ENCODE measurements at regions not wholly inside any gene's neighbourhood (a gene's known extent, or its start where the extent isn't known, plus 50 kb on each side); places are given as distances from the start of the nearest gene placed in this dataset.

DNA sequence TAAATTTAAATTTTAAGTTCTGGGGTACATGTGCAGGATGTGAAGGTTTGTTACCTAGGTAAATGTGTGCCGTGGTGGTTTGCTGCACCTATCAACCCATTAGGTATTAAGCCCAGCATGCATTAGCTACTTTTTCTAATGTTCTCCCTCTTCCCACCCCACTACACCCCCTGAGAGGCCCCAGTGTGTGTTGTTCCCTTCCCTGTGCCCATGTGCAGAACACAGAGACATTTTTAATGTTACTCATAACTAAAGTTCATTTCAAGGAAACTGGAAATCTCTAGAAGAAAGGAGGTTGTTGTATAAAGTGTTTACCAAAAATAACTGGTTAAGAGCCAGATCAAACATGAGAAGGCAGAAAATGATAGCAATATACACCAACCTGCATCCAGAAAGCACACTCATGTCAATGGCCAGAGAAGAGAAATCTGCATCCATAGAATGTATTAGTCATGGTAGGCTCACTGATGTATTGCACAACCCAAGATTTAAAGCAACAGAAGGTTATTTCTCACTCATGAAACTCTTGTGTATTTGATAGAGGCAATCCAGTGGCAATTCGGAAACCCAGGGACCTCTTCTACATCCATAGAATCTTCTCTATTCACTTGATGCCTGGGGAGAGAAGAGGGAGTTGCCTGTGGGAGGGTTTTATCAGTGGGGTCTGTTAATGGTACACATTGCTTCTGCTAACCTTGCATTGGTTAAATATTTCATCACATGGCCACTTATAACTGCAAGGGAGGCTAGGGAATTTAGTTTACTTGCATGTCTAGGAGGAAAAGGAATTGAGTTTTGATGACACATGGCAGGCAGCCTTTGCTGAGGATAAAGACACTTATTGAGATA is 321.9 kb upstream of the RASGRP1 start:
- WGBS, 2 donors (ENCODE audit: extremely low coverage in 2 of 2, insufficient read length in 2 of 2, insufficient replicate concordance in 1 of 2) = no CpG with 5 or more reads among the region's 2 CpGs
- no peak for DNase-seq (ENCODE audit: low spot score)
- H3K18ac ChIP-seq (ENCODE audit: low read length) = no peak overlapping the region
- no peak overlapping the region for H3K23ac ChIP-seq (ENCODE audit: low read depth, low read length, poor library complexity)
- H3K4me2 ChIP-seq (ENCODE audit: insufficient read depth, low read length, poor library complexity, severe bottlenecking) = no peak overlapping the region
- H3K36me3 ChIP-seq (replicated peaks in 1 of 2; ENCODE audit: control insufficient read depth in 2 of 2, insufficient read depth in 2 of 2, low read length in 2 of 2) = no peaks in the 10 kb centered on the region
- H4K8ac ChIP-seq (ENCODE audit: low read depth, low read length) = no peak overlapping the region
- no peaks in the 10 kb centered on the region for H3K4me1 ChIP-seq (ENCODE audit: control insufficient read depth in 2 of 2, insufficient read depth in 1 of 2, low read depth in 1 of 2, low read length in 2 of 2)
- no peaks in the 10 kb centered on the region for H3K79me1 ChIP-seq (ENCODE audit: low read depth, low read length)
- H3K9me3 ChIP-seq (replicated peaks in 1 of 2; ENCODE audit: control insufficient read depth in 2 of 2, insufficient read depth in 1 of 2, low read depth in 1 of 2, low read length in 2 of 2) = no peaks in the 10 kb centered on the region
- H3K27me3 ChIP-seq (ENCODE audit: control insufficient read depth in 3 of 3, insufficient read depth in 3 of 3, low read depth in 1 of 3, low read length in 3 of 3) = no peaks in the 10 kb centered on the region
- H3K9ac ChIP-seq (ENCODE audit: low read depth, low read length, poor library complexity) = no peak overlapping the region
- no peak overlapping the region for H2BK15ac ChIP-seq (ENCODE audit: low read length)
- H2BK12ac ChIP-seq (ENCODE audit: low read length) = no peak overlapping the region
- H2BK120ac ChIP-seq (ENCODE audit: low read depth, low read length) = no peak overlapping the region
- H2AFZ ChIP-seq (ENCODE audit: low read length) = no peak overlapping the region
- no peak overlapping the region for H3K4ac ChIP-seq (ENCODE audit: low read length)
- no peak overlapping the region for H2BK5ac ChIP-seq (ENCODE audit: low read length)
- H2AK5ac ChIP-seq (ENCODE audit: low read depth, low read length) = no peak overlapping the region
- no peak overlapping the region for H3K27ac ChIP-seq (replicated peaks; ENCODE audit: low read length)
- no peak overlapping the region for H3K4me3 ChIP-seq (ENCODE audit: low read length in 2 of 2)
- H3K14ac ChIP-seq (ENCODE audit: low read length) = no peak overlapping the region
- no peak overlapping the region for H4K91ac ChIP-seq (ENCODE audit: low read depth, low read length, poor library complexity)

DNA sequence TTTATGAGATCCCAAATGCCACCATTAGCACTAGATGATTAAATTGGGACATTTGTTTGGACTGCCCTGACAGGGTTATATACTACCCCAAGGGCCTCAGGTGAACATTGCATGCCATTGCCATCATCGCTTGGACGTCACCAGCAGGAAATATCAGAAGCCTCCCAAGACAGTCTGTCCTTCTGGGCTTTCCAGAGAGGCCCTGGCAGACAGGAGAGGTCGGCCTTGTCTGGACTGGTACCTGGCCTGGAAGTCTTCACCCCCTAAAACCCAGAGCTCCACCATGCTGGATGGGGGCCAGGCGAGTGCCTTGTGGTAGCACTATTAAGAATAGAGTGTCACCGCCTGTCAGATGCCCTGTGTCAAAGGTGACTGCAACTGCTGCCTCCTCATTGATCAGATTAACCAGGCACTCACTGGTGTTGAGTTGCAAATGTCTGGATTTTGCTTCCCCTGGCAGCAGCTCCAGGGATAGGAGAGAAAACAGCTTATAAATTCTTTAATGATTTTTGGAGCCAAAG is 324.1 kb upstream of the RASGRP1 start:
- no peak overlapping the region for H3K4me3 ChIP-seq (ENCODE audit: low read length in 2 of 2)
- H3K27me3 ChIP-seq (ENCODE audit: control insufficient read depth in 3 of 3, insufficient read depth in 3 of 3, low read depth in 1 of 3, low read length in 3 of 3) = no peaks in the 10 kb centered on the region
- H2AK5ac ChIP-seq (ENCODE audit: low read depth, low read length) = no peak overlapping the region
- H3K9ac ChIP-seq (ENCODE audit: low read depth, low read length, poor library complexity) = no peak overlapping the region
- H2BK120ac ChIP-seq (ENCODE audit: low read depth, low read length) = no peak overlapping the region
- no peak overlapping the region for H4K91ac ChIP-seq (ENCODE audit: low read depth, low read length, poor library complexity)
- H3K79me1 ChIP-seq (ENCODE audit: low read depth, low read length) = no peaks in the 10 kb centered on the region
- H3K4me1 ChIP-seq (ENCODE audit: control insufficient read depth in 2 of 2, insufficient read depth in 1 of 2, low read depth in 1 of 2, low read length in 2 of 2) = no peaks in the 10 kb centered on the region
- H3K18ac ChIP-seq (ENCODE audit: low read length) = no peak overlapping the region
- H3K14ac ChIP-seq (ENCODE audit: low read length) = no peak overlapping the region
- WGBS, 2 donors (ENCODE audit: extremely low coverage in 2 of 2, insufficient read length in 2 of 2, insufficient replicate concordance in 1 of 2) = no CpG with 5 or more reads among the region's 5 CpGs
- no peak for DNase-seq (ENCODE audit: low spot score)
- no peak overlapping the region for H2AFZ ChIP-seq (ENCODE audit: low read length)
- no peaks in the 10 kb centered on the region for H3K36me3 ChIP-seq (replicated peaks in 1 of 2; ENCODE audit: control insufficient read depth in 2 of 2, insufficient read depth in 2 of 2, low read length in 2 of 2)
- H2BK12ac ChIP-seq (ENCODE audit: low read length) = no peak overlapping the region
- H3K4me2 ChIP-seq (ENCODE audit: insufficient read depth, low read length, poor library complexity, severe bottlenecking) = no peak overlapping the region
- H3K9me3 ChIP-seq (replicated peaks in 1 of 2; ENCODE audit: control insufficient read depth in 2 of 2, insufficient read depth in 1 of 2, low read depth in 1 of 2, low read length in 2 of 2) = no peaks in the 10 kb centered on the region
- no peak overlapping the region for H2BK5ac ChIP-seq (ENCODE audit: low read length)
- no peak overlapping the region for H3K4ac ChIP-seq (ENCODE audit: low read length)
- no peak overlapping the region for H3K23ac ChIP-seq (ENCODE audit: low read depth, low read length, poor library complexity)
- H3K27ac ChIP-seq (replicated peaks; ENCODE audit: low read length) = no peak overlapping the region
- no peak overlapping the region for H2BK15ac ChIP-seq (ENCODE audit: low read length)
- H4K8ac ChIP-seq (ENCODE audit: low read depth, low read length) = no peak overlapping the region

DNA sequence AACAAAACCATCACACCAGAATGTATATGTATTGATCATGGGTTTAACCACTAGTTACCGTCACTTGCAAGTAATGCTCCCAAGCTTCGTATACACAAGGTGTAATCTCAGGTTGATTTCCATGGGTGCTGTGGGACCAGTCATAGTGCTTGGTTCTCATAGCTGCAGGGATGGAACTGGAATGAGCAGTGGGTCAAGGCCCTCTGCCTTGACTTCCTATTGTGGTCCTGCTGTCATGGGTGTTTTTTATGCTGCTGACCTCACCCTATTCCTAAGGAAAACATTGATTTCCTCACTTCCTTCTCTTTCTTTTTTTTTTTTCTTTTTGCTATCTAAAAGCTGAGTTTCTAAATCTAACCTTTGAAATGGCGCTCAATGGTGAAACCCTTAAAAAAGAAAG is 325.6 kb upstream of the RASGRP1 start:
- Histone ChIP-seq H2BK120ac (ENCODE audit: low read depth, low read length) (no peak overlapping the region), H3K36me3 (replicated peaks in 1 of 2; ENCODE audit: control insufficient read depth in 2 of 2, insufficient read depth in 2 of 2, low read length in 2 of 2) (no peaks in the 10 kb centered on the region), H2BK15ac (ENCODE audit: low read length) (no peak overlapping the region), H3K14ac (ENCODE audit: low read length) (no peak overlapping the region), H3K4me1 (ENCODE audit: control insufficient read depth in 2 of 2, insufficient read depth in 1 of 2, low read depth in 1 of 2, low read length in 2 of 2) (no peaks in the 10 kb centered on the region), H2AK5ac (ENCODE audit: low read depth, low read length) (no peak overlapping the region), H3K27me3 (ENCODE audit: control insufficient read depth in 3 of 3, insufficient read depth in 3 of 3, low read depth in 1 of 3, low read length in 3 of 3) (no peaks in the 10 kb centered on the region), H2BK12ac (ENCODE audit: low read length) (no peak overlapping the region), H3K79me1 (ENCODE audit: low read depth, low read length) (no peaks in the 10 kb centered on the region), H3K18ac (ENCODE audit: low read length) (no peak overlapping the region), H3K27ac (replicated peaks; ENCODE audit: low read length) (no peak overlapping the region), H4K91ac (ENCODE audit: low read depth, low read length, poor library complexity) (no peak overlapping the region), H3K4me2 (ENCODE audit: insufficient read depth, low read length, poor library complexity, severe bottlenecking) (no peak overlapping the region), H4K8ac (ENCODE audit: low read depth, low read length) (no peak overlapping the region), H3K9me3 (replicated peaks in 1 of 2; ENCODE audit: control insufficient read depth in 2 of 2, insufficient read depth in 1 of 2, low read depth in 1 of 2, low read length in 2 of 2) (no peaks in the 10 kb centered on the region), H2AFZ (ENCODE audit: low read length) (no peak overlapping the region), H3K4me3 (ENCODE audit: low read length in 2 of 2) (no peak overlapping the region), H2BK5ac (ENCODE audit: low read length) (no peak overlapping the region), H3K9ac (ENCODE audit: low read depth, low read length, poor library complexity) (no peak overlapping the region), H3K23ac (ENCODE audit: low read depth, low read length, poor library complexity) (no peak overlapping the region), H3K4ac (ENCODE audit: low read length) (no peak overlapping the region)
- no CpG with 5 or more reads among the region's 3 CpGs for WGBS, 2 donors (ENCODE audit: extremely low coverage in 2 of 2, insufficient read length in 2 of 2, insufficient replicate concordance in 1 of 2)
- DNase-seq (ENCODE audit: low spot score) = no peak

DNA sequence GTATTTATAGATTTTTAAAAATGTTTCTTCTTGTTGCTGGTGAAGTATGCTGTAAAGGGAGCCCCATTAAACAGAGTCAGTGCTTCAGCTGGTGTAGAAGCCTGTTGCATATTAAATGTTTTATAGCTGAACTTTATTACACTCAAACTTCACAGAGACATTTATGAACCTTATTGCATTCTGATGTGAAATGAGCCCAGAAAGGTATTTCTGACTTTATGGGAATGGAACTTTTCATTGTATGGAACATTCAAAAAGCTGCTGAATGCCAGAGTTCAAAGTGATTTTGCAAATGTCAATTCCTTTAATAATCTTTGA is 329.3 kb upstream of the RASGRP1 start:
- no peak overlapping the region for H3K4ac ChIP-seq (ENCODE audit: low read length)
- H3K27ac ChIP-seq (replicated peaks; ENCODE audit: low read length) = no peak overlapping the region
- no peak overlapping the region for H2AK5ac ChIP-seq (ENCODE audit: low read depth, low read length)

More for the DNA sequence above, 329.3 kb upstream of the RASGRP1 start:
- Histone ChIP-seq H3K14ac (ENCODE audit: low read length) (no peak overlapping the region), H2BK120ac (ENCODE audit: low read depth, low read length) (no peak overlapping the region), H3K23ac (ENCODE audit: low read depth, low read length, poor library complexity) (no peak overlapping the region), H2AFZ (ENCODE audit: low read length) (no peak overlapping the region), H2BK15ac (ENCODE audit: low read length) (no peak overlapping the region), H3K18ac (ENCODE audit: low read length) (no peak overlapping the region), H4K91ac (ENCODE audit: low read depth, low read length, poor library complexity) (no peak overlapping the region), H3K4me3 (ENCODE audit: low read length in 2 of 2) (no peak overlapping the region), H3K79me1 (ENCODE audit: low read depth, low read length) (no peaks in the 10 kb centered on the region), H3K36me3 (replicated peaks in 1 of 2; ENCODE audit: control insufficient read depth in 2 of 2, insufficient read depth in 2 of 2, low read length in 2 of 2) (no peaks in the 10 kb centered on the region), H3K4me1 (ENCODE audit: control insufficient read depth in 2 of 2, insufficient read depth in 1 of 2, low read depth in 1 of 2, low read length in 2 of 2) (no peaks in the 10 kb centered on the region), H3K9ac (ENCODE audit: low read depth, low read length, poor library complexity) (no peak overlapping the region), H2BK5ac (ENCODE audit: low read length) (no peak overlapping the region), H3K4me2 (ENCODE audit: insufficient read depth, low read length, poor library complexity, severe bottlenecking) (no peak overlapping the region), H4K8ac (ENCODE audit: low read depth, low read length) (no peak overlapping the region), H3K27me3 (ENCODE audit: control insufficient read depth in 3 of 3, insufficient read depth in 3 of 3, low read depth in 1 of 3, low read length in 3 of 3) (no peaks in the 10 kb centered on the region), H3K9me3 (replicated peaks in 1 of 2; ENCODE audit: control insufficient read depth in 2 of 2, insufficient read depth in 1 of 2, low read depth in 1 of 2, low read length in 2 of 2) (no peaks in the 10 kb centered on the region), H2BK12ac (ENCODE audit: low read length) (no peak overlapping the region)
- DNase-seq (ENCODE audit: low spot score) = no peak

All from neuronal stem cell (in vitro differentiated cells).